Ecto neural progenitor cell (in vitro differentiated cells): ENCODE measurements at regions not wholly inside any gene's neighbourhood (a gene's known extent, or its start where the extent isn't known, plus 50 kb on each side); places are given as distances from the start of the nearest gene placed in this dataset.
"Not testable (repeated sequence)": the region's sequence is repeated elsewhere in the genome, so short reads cannot be mapped to it uniquely, and the experiment has no call there.

Experiments
- DNase-seq: peaks from one replicate; pipeline ENCODE4 v3.0.0-alpha.2; 2018; ENCODE audit warnings: low spot score

DNA sequence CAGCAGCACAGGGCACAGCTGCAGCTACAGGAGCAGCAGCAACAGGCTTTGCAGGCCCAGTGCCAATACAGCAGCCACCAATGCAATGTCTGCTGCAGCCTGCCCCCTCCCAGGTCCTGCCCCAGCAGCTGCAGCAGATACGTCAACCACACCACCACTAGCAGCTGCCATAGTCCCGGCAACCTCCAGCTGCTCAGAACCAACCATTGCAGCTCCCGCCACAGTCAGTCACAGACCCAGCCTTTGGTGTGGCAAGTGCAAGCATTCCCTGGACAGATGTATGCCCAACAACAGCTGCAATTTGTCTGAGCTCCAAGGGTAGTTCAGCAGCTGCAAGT lies 53.3 kb upstream of the TUBA3E start:
- DNase-seq, result no peak

DNA sequence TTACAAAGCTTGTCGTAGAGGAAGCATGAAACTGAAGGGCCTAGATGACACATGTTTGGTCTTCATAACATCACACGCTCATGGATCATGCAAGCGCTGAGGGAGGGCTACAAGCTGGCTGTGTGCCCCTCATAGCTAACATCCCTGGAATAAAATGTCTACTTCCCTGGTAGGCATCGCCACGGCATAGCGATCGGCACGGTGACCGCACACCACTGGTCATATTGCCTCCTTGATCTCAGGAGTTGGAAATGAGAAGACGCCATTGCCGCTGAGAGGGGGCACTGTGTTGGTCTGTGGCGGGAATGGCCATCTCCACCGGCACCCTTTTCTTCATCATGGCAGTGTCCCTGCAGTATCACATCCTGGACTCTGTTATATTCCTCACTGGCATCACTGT lies 50.1 kb upstream of the TUBA3E start:
- DNase-seq, result not testable (repeated sequence)
